ENCODE measurements at regions not wholly inside any gene's neighbourhood (a gene's known extent, or its start where the extent isn't known, plus 50 kb on each side); places are given as distances from the start of the nearest gene placed in this dataset.

GRCh38 chr1:30032302-30032701 lies 691.1 kb downstream of the MATN1 start:
- H3K4me3 ChIP-seq (ENCODE audit: insufficient read depth, low read depth, low read length, poor library complexity, severe bottlenecking) = no peak overlapping the region
- no peaks in the 10 kb centered on the region for H3K27me3 ChIP-seq (replicated peaks; ENCODE audit: control insufficient read depth, insufficient read depth, low read length, poor library complexity, severe bottlenecking)
- no peak overlapping the region for H3K27ac ChIP-seq (ENCODE audit: insufficient read depth, low read length, poor library complexity, severe bottlenecking)
- H3K9me3 ChIP-seq (ENCODE audit: control insufficient read depth, low read length) = no peaks in the 10 kb centered on the region
- no peak for DNase-seq
- H3K36me3 ChIP-seq (ENCODE audit: control insufficient read depth, insufficient read depth, low read length) = no peaks in the 10 kb centered on the region
- no peaks in the 10 kb centered on the region for H3K4me1 ChIP-seq (ENCODE audit: control insufficient read depth, insufficient read depth, low read length, poor library complexity, severe bottlenecking)

GRCh38 chr1:30029677-30030076 lies 693.7 kb downstream of the MATN1 start:
- Histone ChIP-seq H3K27ac (ENCODE audit: insufficient read depth, low read length, poor library complexity, severe bottlenecking) (no peak overlapping the region), H3K4me1 (ENCODE audit: control insufficient read depth, insufficient read depth, low read length, poor library complexity, severe bottlenecking) (no peaks in the 10 kb centered on the region), H3K36me3 (ENCODE audit: control insufficient read depth, insufficient read depth, low read length) (no peaks in the 10 kb centered on the region), H3K27me3 (replicated peaks; ENCODE audit: control insufficient read depth, insufficient read depth, low read length, poor library complexity, severe bottlenecking) (peaks cover 2% of the 10 kb centered on the region), H3K9me3 (ENCODE audit: control insufficient read depth, low read length) (no peaks in the 10 kb centered on the region), H3K4me3 (ENCODE audit: insufficient read depth, low read depth, low read length, poor library complexity, severe bottlenecking) (no peak overlapping the region)
- DNase-seq = no peak

GRCh38 chr1:30028939-30029338 lies 694.4 kb downstream of the MATN1 start:
- no peaks in the 10 kb centered on the region for H3K4me1 ChIP-seq (ENCODE audit: control insufficient read depth, insufficient read depth, low read length, poor library complexity, severe bottlenecking)
- H3K4me3 ChIP-seq (ENCODE audit: insufficient read depth, low read depth, low read length, poor library complexity, severe bottlenecking) = no peak overlapping the region
- no peak overlapping the region for H3K27ac ChIP-seq (ENCODE audit: insufficient read depth, low read length, poor library complexity, severe bottlenecking)
- no peaks in the 10 kb centered on the region for H3K9me3 ChIP-seq (ENCODE audit: control insufficient read depth, low read length)
- H3K27me3 ChIP-seq (replicated peaks; ENCODE audit: control insufficient read depth, insufficient read depth, low read length, poor library complexity, severe bottlenecking) = peaks cover 4% of the 10 kb centered on the region
- no peak for DNase-seq
- no peaks in the 10 kb centered on the region for H3K36me3 ChIP-seq (ENCODE audit: control insufficient read depth, insufficient read depth, low read length)

- H3K4me3 ChIP-seq (ENCODE audit: insufficient read depth, low read depth, low read length, poor library complexity, severe bottlenecking) = no peak overlapping the region
- H3K4me1 ChIP-seq (ENCODE audit: control insufficient read depth, insufficient read depth, low read length, poor library complexity, severe bottlenecking) = no peaks in the 10 kb centered on the region
- H3K27me3 ChIP-seq (replicated peaks; ENCODE audit: control insufficient read depth, insufficient read depth, low read length, poor library complexity, severe bottlenecking) = peaks cover 4% of the 10 kb centered on the region
- H3K27ac ChIP-seq (ENCODE audit: insufficient read depth, low read length, poor library complexity, severe bottlenecking) = no peak overlapping the region
- H3K9me3 ChIP-seq (ENCODE audit: control insufficient read depth, low read length) = no peaks in the 10 kb centered on the region
- no peaks in the 10 kb centered on the region for H3K36me3 ChIP-seq (ENCODE audit: control insufficient read depth, insufficient read depth, low read length)
- DNase-seq = no peak
These were observed 695.1 kb downstream of the MATN1 start for GRCh38 chr1:30028283-30028682.

- no peak overlapping the region for H3K27ac ChIP-seq (ENCODE audit: insufficient read depth, low read length, poor library complexity, severe bottlenecking)
- no peaks in the 10 kb centered on the region for H3K9me3 ChIP-seq (ENCODE audit: control insufficient read depth, low read length)
- H3K4me3 ChIP-seq (ENCODE audit: insufficient read depth, low read depth, low read length, poor library complexity, severe bottlenecking) = no peak overlapping the region
- no peaks in the 10 kb centered on the region for H3K4me1 ChIP-seq (ENCODE audit: control insufficient read depth, insufficient read depth, low read length, poor library complexity, severe bottlenecking)
- no peak for DNase-seq
- H3K27me3 ChIP-seq (replicated peaks; ENCODE audit: control insufficient read depth, insufficient read depth, low read length, poor library complexity, severe bottlenecking) = peaks cover 4% of the 10 kb centered on the region
- no peaks in the 10 kb centered on the region for H3K36me3 ChIP-seq (ENCODE audit: control insufficient read depth, insufficient read depth, low read length)
These were observed 696.1 kb downstream of the MATN1 start for GRCh38 chr1:30027247-30027646.

- no peaks in the 10 kb centered on the region for H3K36me3 ChIP-seq (ENCODE audit: control insufficient read depth, insufficient read depth, low read length)
- H3K4me1 ChIP-seq (ENCODE audit: control insufficient read depth, insufficient read depth, low read length, poor library complexity, severe bottlenecking) = no peaks in the 10 kb centered on the region
- H3K27ac ChIP-seq (ENCODE audit: insufficient read depth, low read length, poor library complexity, severe bottlenecking) = no peak overlapping the region
- H3K27me3 ChIP-seq (replicated peaks; ENCODE audit: control insufficient read depth, insufficient read depth, low read length, poor library complexity, severe bottlenecking) = peaks cover 4% of the 10 kb centered on the region
- H3K9me3 ChIP-seq (ENCODE audit: control insufficient read depth, low read length) = no peaks in the 10 kb centered on the region
- no peak for DNase-seq
- H3K4me3 ChIP-seq (ENCODE audit: insufficient read depth, low read depth, low read length, poor library complexity, severe bottlenecking) = no peak overlapping the region
These were observed 698.8 kb downstream of the MATN1 start for GRCh38 chr1:30024411-30025195.

- Histone ChIP-seq H3K4me3 (ENCODE audit: insufficient read depth, low read depth, low read length, poor library complexity, severe bottlenecking) (no peak overlapping the region), H3K27me3 (replicated peaks; ENCODE audit: control insufficient read depth, insufficient read depth, low read length, poor library complexity, severe bottlenecking) (peaks cover 4% of the 10 kb centered on the region)
- DNase-seq = no peak
These were observed 699.9 kb downstream of the MATN1 start for GRCh38 chr1:30023339-30024022.

GRCh38 chr1:30014031-30014430 lies 709.4 kb downstream of the MATN1 start:
- DNase-seq = no peak
- Histone ChIP-seq H3K9me3 (ENCODE audit: control insufficient read depth, low read length) (no peaks in the 10 kb centered on the region), H3K27ac (ENCODE audit: insufficient read depth, low read length, poor library complexity, severe bottlenecking) (no peak overlapping the region), H3K4me1 (ENCODE audit: control insufficient read depth, insufficient read depth, low read length, poor library complexity, severe bottlenecking) (no peaks in the 10 kb centered on the region), H3K36me3 (ENCODE audit: control insufficient read depth, insufficient read depth, low read length) (no peaks in the 10 kb centered on the region), H3K27me3 (replicated peaks; ENCODE audit: control insufficient read depth, insufficient read depth, low read length, poor library complexity, severe bottlenecking) (no peaks in the 10 kb centered on the region), H3K4me3 (ENCODE audit: insufficient read depth, low read depth, low read length, poor library complexity, severe bottlenecking) (no peak overlapping the region)

More at GRCh38 chr1:30023339-30024022, 699.9 kb downstream of the MATN1 start:
- H3K27ac ChIP-seq (ENCODE audit: insufficient read depth, low read length, poor library complexity, severe bottlenecking) = no peak overlapping the region
- no peaks in the 10 kb centered on the region for H3K4me1 ChIP-seq (ENCODE audit: control insufficient read depth, insufficient read depth, low read length, poor library complexity, severe bottlenecking)
- no peaks in the 10 kb centered on the region for H3K36me3 ChIP-seq (ENCODE audit: control insufficient read depth, insufficient read depth, low read length)
- H3K9me3 ChIP-seq (ENCODE audit: control insufficient read depth, low read length) = no peaks in the 10 kb centered on the region

GRCh38 chr1:30012455-30013440 lies 710.6 kb downstream of the MATN1 start:
- H3K4me1 ChIP-seq (ENCODE audit: control insufficient read depth, insufficient read depth, low read length, poor library complexity, severe bottlenecking) = no peaks in the 10 kb centered on the region
- no peaks in the 10 kb centered on the region for H3K27me3 ChIP-seq (replicated peaks; ENCODE audit: control insufficient read depth, insufficient read depth, low read length, poor library complexity, severe bottlenecking)
- H3K36me3 ChIP-seq (ENCODE audit: control insufficient read depth, insufficient read depth, low read length) = no peaks in the 10 kb centered on the region
- no peak overlapping the region for H3K27ac ChIP-seq (ENCODE audit: insufficient read depth, low read length, poor library complexity, severe bottlenecking)
- H3K9me3 ChIP-seq (ENCODE audit: control insufficient read depth, low read length) = no peaks in the 10 kb centered on the region
- H3K4me3 ChIP-seq (ENCODE audit: insufficient read depth, low read depth, low read length, poor library complexity, severe bottlenecking) = no peak overlapping the region
- DNase-seq = no peak
